ENCODE measurements at regions not wholly inside any gene's neighbourhood (a gene's known extent, or its start where the extent isn't known, plus 50 kb on each side); places are given as distances from the start of the nearest gene placed in this dataset.

DNA sequence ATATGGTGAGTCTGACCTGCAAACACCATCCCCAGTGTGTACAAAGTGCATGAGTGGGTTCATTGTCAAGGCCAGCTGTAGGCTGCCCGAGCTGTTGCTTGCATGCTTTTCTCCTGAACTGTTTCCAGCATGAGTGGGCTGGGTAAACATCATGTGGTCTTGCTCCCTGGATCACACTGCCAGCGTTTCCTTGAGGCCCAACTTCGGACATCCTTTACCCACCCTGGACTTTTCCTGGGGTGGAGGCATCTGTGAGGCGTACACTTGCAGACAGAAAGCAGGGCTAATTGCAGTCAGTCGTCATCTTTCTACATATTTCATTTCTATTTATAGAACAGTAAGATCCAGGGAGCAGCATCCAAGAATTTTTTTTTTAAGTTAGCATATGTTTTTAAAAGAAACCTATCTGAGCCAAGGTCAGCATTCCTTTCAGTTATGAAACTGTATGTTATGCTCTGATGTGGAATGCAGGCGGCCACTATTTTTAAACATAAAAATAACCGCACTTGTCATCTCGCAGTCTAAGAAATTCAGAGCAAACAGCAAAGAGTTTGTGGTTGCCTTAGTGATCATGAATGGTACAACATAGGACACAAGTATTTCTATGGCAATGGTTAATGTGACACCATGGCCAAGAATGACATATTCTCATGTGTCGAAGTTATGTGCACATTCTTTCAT lies 106.5 kb upstream of the DMRT1 start (continued):
- TF ChIP-seq BORCS8-MEF2B (CRISPR knock-in tag; IDR thresholded peaks at IDR 0.05) (no peak), GATAD2A (CRISPR knock-in tag; IDR thresholded peaks at IDR 0.05) (peak; percentile 80), MIXL1 (CRISPR knock-in tag; IDR thresholded peaks at IDR 0.05) (no peak), NR2C2 (CRISPR knock-in tag; IDR thresholded peaks at IDR 0.05; ENCODE audit: borderline replicate concordance) (peak; percentile 77), ZNF746 (CRISPR knock-in tag; IDR thresholded peaks at IDR 0.05) (no peak), PCBP1 (IDR thresholded peaks at IDR 0.05; ENCODE audit: borderline replicate concordance, low read depth, low read length) (no peak), SETDB1 (CRISPR knock-in tag; IDR thresholded peaks at IDR 0.05; ENCODE audit: borderline replicate concordance) (no peak), ZBTB20 (CRISPR knock-in tag; IDR thresholded peaks at IDR 0.05; ENCODE audit: borderline replicate concordance, low read depth) (peak; percentile 39; the same call in 1 of the 2 replicates), KDM5B (CRISPR knock-in tag; IDR thresholded peaks at IDR 0.05; ENCODE audit: borderline replicate concordance) (no peak), ZBTB7A (CRISPR knock-in tag; IDR thresholded peaks at IDR 0.05) (peak; percentile 44; the same call in 1 of the 2 replicates), ZNF143 (CRISPR knock-in tag; IDR thresholded peaks at IDR 0.05) (no peak), ZNF510 (CRISPR knock-in tag; IDR thresholded peaks at IDR 0.05; ENCODE audit: low read depth) (no peak), TARDBP (CRISPR knock-in tag; IDR thresholded peaks at IDR 0.05) (peak; percentile 60; the same call in 1 of the 2 replicates), TBX3 (IDR thresholded peaks at IDR 0.05; ENCODE audit: borderline replicate concordance) (no peak), FOXO1 (CRISPR knock-in tag; IDR thresholded peaks at IDR 0.05) (peak; percentile 79; the same call in 1 of the 2 replicates), KLF11 (CRISPR knock-in tag; IDR thresholded peaks at IDR 0.05) (no peak), SIN3B (IDR thresholded peaks at IDR 0.05; ENCODE audit: low read length) (no peak), ZNF709 (CRISPR knock-in tag; IDR thresholded peaks at IDR 0.05) (no peak)
- TF ChIP-seq, protein P1, sequence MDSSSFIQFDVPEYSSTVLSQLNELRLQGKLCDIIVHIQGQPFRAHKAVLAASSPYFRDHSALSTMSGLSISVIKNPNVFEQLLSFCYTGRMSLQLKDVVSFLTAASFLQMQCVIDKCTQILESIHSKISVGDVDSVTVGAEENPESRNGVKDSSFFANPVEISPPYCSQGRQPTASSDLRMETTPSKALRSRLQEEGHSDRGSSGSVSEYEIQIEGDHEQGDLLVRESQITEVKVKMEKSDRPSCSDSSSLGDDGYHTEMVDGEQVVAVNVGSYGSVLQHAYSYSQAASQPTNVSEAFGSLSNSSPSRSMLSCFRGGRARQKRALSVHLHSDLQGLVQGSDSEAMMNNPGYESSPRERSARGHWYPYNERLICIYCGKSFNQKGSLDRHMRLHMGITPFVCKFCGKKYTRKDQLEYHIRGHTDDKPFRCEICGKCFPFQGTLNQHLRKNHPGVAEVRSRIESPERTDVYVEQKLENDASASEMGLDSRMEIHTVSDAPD (CRISPR knock-in tag; IDR thresholded peaks at IDR 0.05): no peak
- TF ChIP-seq, protein P2, sequence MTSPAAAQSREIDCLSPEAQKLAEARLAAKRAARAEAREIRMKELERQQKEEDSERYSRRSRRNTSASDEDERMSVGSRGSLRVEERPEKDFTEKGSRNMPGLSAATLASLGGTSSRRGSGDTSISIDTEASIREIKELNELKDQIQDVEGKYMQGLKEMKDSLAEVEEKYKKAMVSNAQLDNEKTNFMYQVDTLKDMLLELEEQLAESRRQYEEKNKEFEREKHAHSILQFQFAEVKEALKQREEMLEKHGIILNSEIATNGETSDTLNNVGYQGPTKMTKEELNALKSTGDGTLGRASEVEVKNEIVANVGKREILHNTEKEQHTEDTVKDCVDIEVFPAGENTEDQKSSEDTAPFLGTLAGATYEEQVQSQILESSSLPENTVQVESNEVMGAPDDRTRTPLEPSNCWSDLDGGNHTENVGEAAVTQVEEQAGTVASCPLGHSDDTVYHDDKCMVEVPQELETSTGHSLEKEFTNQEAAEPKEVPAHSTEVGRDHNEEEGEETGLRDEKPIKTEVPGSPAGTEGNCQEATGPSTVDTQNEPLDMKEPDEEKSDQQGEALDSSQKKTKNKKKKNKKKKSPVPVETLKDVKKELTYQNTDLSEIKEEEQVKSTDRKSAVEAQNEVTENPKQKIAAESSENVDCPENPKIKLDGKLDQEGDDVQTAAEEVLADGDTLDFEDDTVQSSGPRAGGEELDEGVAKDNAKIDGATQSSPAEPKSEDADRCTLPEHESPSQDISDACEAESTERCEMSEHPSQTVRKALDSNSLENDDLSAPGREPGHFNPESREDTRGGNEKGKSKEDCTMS (CRISPR knock-in tag; conservative IDR thresholded peaks at IDR 0.05): no peak
- TF ChIP-seq, protein P3, sequence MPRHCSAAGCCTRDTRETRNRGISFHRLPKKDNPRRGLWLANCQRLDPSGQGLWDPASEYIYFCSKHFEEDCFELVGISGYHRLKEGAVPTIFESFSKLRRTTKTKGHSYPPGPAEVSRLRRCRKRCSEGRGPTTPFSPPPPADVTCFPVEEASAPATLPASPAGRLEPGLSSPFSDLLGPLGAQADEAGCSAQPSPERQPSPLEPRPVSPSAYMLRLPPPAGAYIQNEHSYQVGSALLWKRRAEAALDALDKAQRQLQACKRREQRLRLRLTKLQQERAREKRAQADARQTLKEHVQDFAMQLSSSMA (CRISPR knock-in tag; IDR thresholded peaks at IDR 0.05): no peak
- TF ChIP-seq, protein P4, sequence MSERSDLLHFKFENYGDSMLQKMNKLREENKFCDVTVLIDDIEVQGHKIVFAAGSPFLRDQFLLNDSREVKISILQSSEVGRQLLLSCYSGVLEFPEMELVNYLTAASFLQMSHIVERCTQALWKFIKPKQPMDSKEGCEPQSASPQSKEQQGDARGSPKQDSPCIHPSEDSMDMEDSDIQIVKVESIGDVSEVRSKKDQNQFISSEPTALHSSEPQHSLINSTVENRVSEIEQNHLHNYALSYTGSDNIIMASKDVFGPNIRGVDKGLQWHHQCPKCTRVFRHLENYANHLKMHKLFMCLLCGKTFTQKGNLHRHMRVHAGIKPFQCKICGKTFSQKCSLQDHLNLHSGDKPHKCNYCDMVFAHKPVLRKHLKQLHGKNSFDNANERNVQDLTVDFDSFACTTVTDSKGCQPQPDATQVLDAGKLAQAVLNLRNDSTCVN (CRISPR knock-in tag; IDR thresholded peaks at IDR 0.05; ENCODE audit: borderline replicate concordance): 0 out of 2 replicates have a peak, but pooled peaks have one; percentile 61
- TF ChIP-seq, protein P5, sequence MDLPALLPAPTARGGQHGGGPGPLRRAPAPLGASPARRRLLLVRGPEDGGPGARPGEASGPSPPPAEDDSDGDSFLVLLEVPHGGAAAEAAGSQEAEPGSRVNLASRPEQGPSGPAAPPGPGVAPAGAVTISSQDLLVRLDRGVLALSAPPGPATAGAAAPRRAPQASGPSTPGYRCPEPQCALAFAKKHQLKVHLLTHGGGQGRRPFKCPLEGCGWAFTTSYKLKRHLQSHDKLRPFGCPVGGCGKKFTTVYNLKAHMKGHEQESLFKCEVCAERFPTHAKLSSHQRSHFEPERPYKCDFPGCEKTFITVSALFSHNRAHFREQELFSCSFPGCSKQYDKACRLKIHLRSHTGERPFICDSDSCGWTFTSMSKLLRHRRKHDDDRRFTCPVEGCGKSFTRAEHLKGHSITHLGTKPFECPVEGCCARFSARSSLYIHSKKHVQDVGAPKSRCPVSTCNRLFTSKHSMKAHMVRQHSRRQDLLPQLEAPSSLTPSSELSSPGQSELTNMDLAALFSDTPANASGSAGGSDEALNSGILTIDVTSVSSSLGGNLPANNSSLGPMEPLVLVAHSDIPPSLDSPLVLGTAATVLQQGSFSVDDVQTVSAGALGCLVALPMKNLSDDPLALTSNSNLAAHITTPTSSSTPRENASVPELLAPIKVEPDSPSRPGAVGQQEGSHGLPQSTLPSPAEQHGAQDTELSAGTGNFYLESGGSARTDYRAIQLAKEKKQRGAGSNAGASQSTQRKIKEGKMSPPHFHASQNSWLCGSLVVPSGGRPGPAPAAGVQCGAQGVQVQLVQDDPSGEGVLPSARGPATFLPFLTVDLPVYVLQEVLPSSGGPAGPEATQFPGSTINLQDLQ (CRISPR knock-in tag; IDR thresholded peaks at IDR 0.05): no peak

All from HepG2 (cell line).